ENCODE measurements at regions not wholly inside any gene's neighbourhood (a gene's known extent, or its start where the extent isn't known, plus 50 kb on each side); places are given as distances from the start of the nearest gene placed in this dataset.

DNA sequence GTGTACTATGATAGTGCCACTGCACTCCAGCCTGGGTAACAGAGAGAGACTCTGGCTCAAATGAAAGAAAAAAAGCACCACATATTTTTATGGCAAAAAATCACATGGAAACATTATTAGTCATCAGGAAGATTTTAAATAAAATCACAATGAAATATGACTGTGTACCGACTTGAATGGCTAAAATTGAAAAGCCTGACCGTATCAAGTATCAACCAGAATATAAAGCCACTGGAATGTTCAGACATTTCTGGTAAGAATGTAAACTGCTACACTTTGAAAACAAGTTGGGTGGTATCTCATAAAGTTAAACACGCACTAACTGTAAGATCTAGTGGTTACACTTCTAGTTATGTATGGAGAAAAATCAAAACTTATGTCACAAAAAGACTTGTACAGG, 306.7 kb upstream of the MBL2 start:
- TF ChIP-seq, protein P1, sequence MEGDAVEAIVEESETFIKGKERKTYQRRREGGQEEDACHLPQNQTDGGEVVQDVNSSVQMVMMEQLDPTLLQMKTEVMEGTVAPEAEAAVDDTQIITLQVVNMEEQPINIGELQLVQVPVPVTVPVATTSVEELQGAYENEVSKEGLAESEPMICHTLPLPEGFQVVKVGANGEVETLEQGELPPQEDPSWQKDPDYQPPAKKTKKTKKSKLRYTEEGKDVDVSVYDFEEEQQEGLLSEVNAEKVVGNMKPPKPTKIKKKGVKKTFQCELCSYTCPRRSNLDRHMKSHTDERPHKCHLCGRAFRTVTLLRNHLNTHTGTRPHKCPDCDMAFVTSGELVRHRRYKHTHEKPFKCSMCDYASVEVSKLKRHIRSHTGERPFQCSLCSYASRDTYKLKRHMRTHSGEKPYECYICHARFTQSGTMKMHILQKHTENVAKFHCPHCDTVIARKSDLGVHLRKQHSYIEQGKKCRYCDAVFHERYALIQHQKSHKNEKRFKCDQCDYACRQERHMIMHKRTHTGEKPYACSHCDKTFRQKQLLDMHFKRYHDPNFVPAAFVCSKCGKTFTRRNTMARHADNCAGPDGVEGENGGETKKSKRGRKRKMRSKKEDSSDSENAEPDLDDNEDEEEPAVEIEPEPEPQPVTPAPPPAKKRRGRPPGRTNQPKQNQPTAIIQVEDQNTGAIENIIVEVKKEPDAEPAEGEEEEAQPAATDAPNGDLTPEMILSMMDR (IDR thresholded peaks at IDR 0.05): no peak

DNA sequence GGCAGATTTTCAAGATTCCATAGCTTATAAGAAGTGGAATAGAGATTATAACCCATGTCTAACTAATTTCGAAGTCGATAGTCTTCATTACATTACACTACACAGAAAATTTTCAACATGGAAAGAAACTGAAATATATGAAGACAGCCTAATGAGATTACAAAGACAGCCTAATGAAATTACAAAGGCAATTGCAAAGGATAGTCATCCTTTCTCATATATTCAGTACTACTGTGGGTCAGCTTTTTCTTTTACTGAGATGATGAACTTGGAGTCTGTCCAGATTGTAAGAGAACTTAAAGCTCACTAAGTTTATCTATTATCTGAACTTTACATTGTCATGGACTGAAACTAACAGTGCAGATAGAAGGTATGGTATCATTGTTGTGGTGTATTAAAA, 304.4 kb upstream of the MBL2 start:
- no peaks in the 10 kb centered on the region for H4K20me1 ChIP-seq (ENCODE audit: insufficient read depth, low read length)
- H3K27me3 ChIP-seq (ENCODE audit: control insufficient read depth in 2 of 2, insufficient read depth in 2 of 2, low read length in 2 of 2): no peaks in the 10 kb centered on the region
- H3K4me3 ChIP-seq (replicated peaks in 1 of 3; ENCODE audit: low read depth in 2 of 3, low read length in 3 of 3): no peak overlapping the region
- Mint-ChIP-seq H3K27me3 (ENCODE audit: low read depth in 3 of 3) (peaks cover under 1 to 3% (median 1%) of the 10 kb centered on the region in 3 donors), H3K36me3 (no peaks in the 10 kb centered on the region), H3K27ac (no peak overlapping the region), H3K4me3 (no peak overlapping the region), H3K4me1 (no peaks in the 10 kb centered on the region), H3K9me3 (peaks cover 0 to 7% (median 2%) of the 10 kb centered on the region in 7 donors)
- TF ChIP-seq, protein P1 (IDR thresholded peaks at IDR 0.05): no peak
- H3K79me2 ChIP-seq (ENCODE audit: insufficient read depth, low read length): no peaks in the 10 kb centered on the region
- H3K4me1 ChIP-seq (ENCODE audit: control insufficient read depth in 1 of 2, insufficient read depth in 2 of 2, low read length in 2 of 2): no peaks in the 10 kb centered on the region
- H3K9me3 ChIP-seq (replicated peaks in 1 of 2; ENCODE audit: control insufficient read depth in 1 of 2, insufficient read depth in 1 of 2, low read length in 2 of 2): no peaks in the 10 kb centered on the region
- H3K27ac ChIP-seq (ENCODE audit: low read depth in 1 of 2, low read length in 2 of 2): no peak overlapping the region
- no peak overlapping the region for H3K4me2 ChIP-seq (replicated peaks; ENCODE audit: extremely low read depth, low read length, poor library complexity, severe bottlenecking)
- H3K9ac ChIP-seq (ENCODE audit: insufficient read depth, low read length, poor library complexity, severe bottlenecking): no peak overlapping the region
- no peaks in the 10 kb centered on the region for H3K36me3 ChIP-seq (replicated peaks in 1 of 2; ENCODE audit: control insufficient read depth in 1 of 2, insufficient read depth in 2 of 2, low read length in 2 of 2)
- H2AFZ ChIP-seq (ENCODE audit: insufficient read depth, low read depth, low read length, poor library complexity, severe bottlenecking): no peak overlapping the region
- no peak for DNase-seq
- no CpG with 5 or more reads among the region's 2 CpGs for WGBS (ENCODE audit: insufficient coverage)
- intact Hi-C loops (cut with micrococcal nuclease): no loop called here

More for the DNA sequence above, 306.7 kb upstream of the MBL2 start:
- H3K4me2 ChIP-seq (replicated peaks; ENCODE audit: extremely low read depth, low read length, poor library complexity, severe bottlenecking): no peak overlapping the region
- intact Hi-C loops (cut with micrococcal nuclease): no loop called here
- Mint-ChIP-seq H3K9me3 (peaks cover 0 to 15% (median 2%) of the 10 kb centered on the region in 7 donors), H3K4me1 (no peaks in the 10 kb centered on the region), H3K4me3 (no peak overlapping the region), H3K27ac (no peak overlapping the region), H3K27me3 (ENCODE audit: low read depth in 3 of 3) (peaks cover 0 to 4% (median 1%) of the 10 kb centered on the region in 3 donors), H3K36me3 (no peaks in the 10 kb centered on the region)
- no peaks in the 10 kb centered on the region for H3K9me3 ChIP-seq (replicated peaks in 1 of 2; ENCODE audit: control insufficient read depth in 1 of 2, insufficient read depth in 1 of 2, low read length in 2 of 2)
- no peaks in the 10 kb centered on the region for H3K36me3 ChIP-seq (replicated peaks in 1 of 2; ENCODE audit: control insufficient read depth in 1 of 2, insufficient read depth in 2 of 2, low read length in 2 of 2)
- H3K27ac ChIP-seq (ENCODE audit: low read depth in 1 of 2, low read length in 2 of 2): no peak overlapping the region
- no CpG with 5 or more reads among the region's 3 CpGs for WGBS (ENCODE audit: insufficient coverage)
- no peaks in the 10 kb centered on the region for H4K20me1 ChIP-seq (ENCODE audit: insufficient read depth, low read length)
- H3K4me3 ChIP-seq (replicated peaks in 1 of 3; ENCODE audit: low read depth in 2 of 3, low read length in 3 of 3): no peak overlapping the region
- no peaks in the 10 kb centered on the region for H3K27me3 ChIP-seq (ENCODE audit: control insufficient read depth in 2 of 2, insufficient read depth in 2 of 2, low read length in 2 of 2)
- no peak for DNase-seq
- no peak overlapping the region for H3K9ac ChIP-seq (ENCODE audit: insufficient read depth, low read length, poor library complexity, severe bottlenecking)
- H3K4me1 ChIP-seq (ENCODE audit: control insufficient read depth in 1 of 2, insufficient read depth in 2 of 2, low read length in 2 of 2): no peaks in the 10 kb centered on the region
- no peak overlapping the region for H2AFZ ChIP-seq (ENCODE audit: insufficient read depth, low read depth, low read length, poor library complexity, severe bottlenecking)
- H3K79me2 ChIP-seq (ENCODE audit: insufficient read depth, low read length): no peaks in the 10 kb centered on the region
